Liver (tissue), 3 donors: ENCODE measurements at regions not wholly inside any gene's neighbourhood (a gene's known extent, or its start where the extent isn't known, plus 50 kb on each side); places are given as distances from the start of the nearest gene placed in this dataset.

ENCODE experiments used
- EGR1 ChIP-seq, 2 donors: IDR thresholded peaks; 2 replicates each; pipeline ENCODE4 v1.6.1; 2016 to 2018; ENCODE audit warnings: antibody characterized with exemption in 2 of 2, low read depth in 2 of 2
- FOXA1 ChIP-seq: IDR thresholded peaks from 2 replicates; pipeline ENCODE4 v1.6.1; 2016; ENCODE audit warnings: antibody characterized with exemption
- FOXA2 ChIP-seq: IDR thresholded peaks from 2 replicates; pipeline ENCODE4 v1.6.1; 2016; ENCODE audit warnings: antibody characterized with exemption
- GABPA ChIP-seq, 2 donors: IDR thresholded peaks in 1 of 2; conservative IDR thresholded peaks in 1 of 2; 2 replicates each; pipeline ENCODE4 v1.6.1; 2016; ENCODE audit warnings: antibody characterized with exemption in 2 of 2, mild to moderate bottlenecking in 1 of 2, moderate library complexity in 1 of 2
- JUND ChIP-seq, 2 donors: IDR thresholded peaks; 2 replicates each; pipeline ENCODE4 v1.6.1; 2016; ENCODE audit warnings: antibody characterized with exemption in 2 of 2
- RAD21 ChIP-seq, 2 donors: IDR thresholded peaks; 2 replicates each; pipeline ENCODE4 v1.6.1; 2016; ENCODE audit warnings: antibody characterized with exemption in 2 of 2, mild to moderate bottlenecking in 2 of 2
- SP1 ChIP-seq: IDR thresholded peaks from 2 replicates; pipeline ENCODE4 v1.6.1; 2018; ENCODE audit warnings: antibody characterized with exemption, mild to moderate bottlenecking
- TAF1 ChIP-seq: conservative IDR thresholded peaks from 2 replicates; pipeline ENCODE4 v1.6.1; 2016; ENCODE audit warnings: antibody characterized with exemption, mild to moderate bottlenecking
- YY1 ChIP-seq: IDR thresholded peaks from 2 replicates; pipeline ENCODE4 v1.6.1; 2016; ENCODE audit warnings: antibody characterized with exemption, mild to moderate bottlenecking
- TF ChIP-seq, protein P1 (sequence below): IDR thresholded peaks from 2 replicates; pipeline ENCODE4 v1.6.1; 2016; ENCODE audit warnings: antibody characterized with exemption
- TF ChIP-seq, protein P2 (sequence below): fragments of 150-350 bp; IDR thresholded peaks from 2 replicates; pipeline ENCODE4 v1.5.1; 2017; ENCODE audit warnings: improper control_type of control experiment, low read depth, low read length; ENCODE audit not compliant: missing input control
- TF ChIP-seq, protein P3 (sequence below): IDR thresholded peaks from 2 replicates; pipeline ENCODE4 v1.6.1; 2016; ENCODE audit warnings: antibody characterized with exemption, mild to moderate bottlenecking
- TF ChIP-seq, protein P4 (sequence below): IDR thresholded peaks from 2 replicates; pipeline ENCODE4 v1.6.1; 2016; ENCODE audit warnings: antibody characterized with exemption
- TF ChIP-seq, protein P5 (sequence below): IDR thresholded peaks from 2 replicates; pipeline ENCODE4 v1.6.1; 2016; ENCODE audit warnings: antibody characterized with exemption
- donor health status: healthy.
- donor health status: healthy.

DNA sequence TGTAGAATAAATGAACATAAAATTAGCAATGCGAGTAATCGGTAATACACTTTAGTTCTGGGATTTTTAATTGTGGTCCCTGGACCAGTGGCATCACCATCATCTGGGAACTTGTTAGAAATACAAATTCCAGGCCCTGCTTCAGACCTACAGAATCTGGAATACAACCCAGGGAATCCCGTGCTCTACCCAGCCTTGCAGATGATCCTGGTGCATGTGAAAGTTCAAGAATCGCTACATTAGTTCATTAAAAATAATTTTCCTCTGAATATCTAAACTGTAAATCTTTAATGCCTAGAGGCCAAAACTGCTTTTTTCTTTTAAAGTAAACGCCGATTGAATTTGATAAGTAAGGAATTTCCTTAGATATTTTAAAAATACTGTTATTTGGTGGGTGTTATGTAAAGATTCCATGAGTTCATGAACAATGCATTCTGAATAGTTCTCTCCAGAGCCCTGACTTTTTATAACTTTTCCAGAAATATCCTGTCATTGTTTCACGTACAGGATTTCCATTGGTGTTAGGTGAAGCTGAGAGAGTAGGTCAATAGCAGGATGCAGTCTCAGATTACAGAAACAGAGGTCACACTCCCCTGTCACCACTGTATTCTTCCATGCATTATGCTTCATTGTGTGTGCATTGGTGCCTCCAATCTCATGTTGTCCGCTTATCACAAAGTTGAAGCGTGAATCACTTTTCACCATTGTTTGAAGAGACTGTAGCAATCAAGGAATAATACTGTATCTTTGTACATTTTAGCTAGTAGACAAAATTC, 596.5 kb upstream of the KLF12 start:
- TF ChIP-seq RAD21 (IDR thresholded peaks at IDR 0.05) (no peak), GABPA (IDR thresholded peaks at IDR 0.05 in 1 of 2, conservative IDR thresholded peaks at IDR 0.05 in 1 of 2) (no peak), YY1 (no peak), EGR1 (IDR thresholded peaks at IDR 0.05; ENCODE audit: low read depth in 2 of 2) (no peak), JUND (IDR thresholded peaks at IDR 0.05) (no peak), FOXA2 (no peak), SP1 (no peak), TAF1 (no peak), FOXA1 (no peak)
- TF ChIP-seq, protein P1, sequence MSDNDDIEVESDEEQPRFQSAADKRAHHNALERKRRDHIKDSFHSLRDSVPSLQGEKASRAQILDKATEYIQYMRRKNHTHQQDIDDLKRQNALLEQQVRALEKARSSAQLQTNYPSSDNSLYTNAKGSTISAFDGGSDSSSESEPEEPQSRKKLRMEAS, result no peak
- TF ChIP-seq, protein P2, sequence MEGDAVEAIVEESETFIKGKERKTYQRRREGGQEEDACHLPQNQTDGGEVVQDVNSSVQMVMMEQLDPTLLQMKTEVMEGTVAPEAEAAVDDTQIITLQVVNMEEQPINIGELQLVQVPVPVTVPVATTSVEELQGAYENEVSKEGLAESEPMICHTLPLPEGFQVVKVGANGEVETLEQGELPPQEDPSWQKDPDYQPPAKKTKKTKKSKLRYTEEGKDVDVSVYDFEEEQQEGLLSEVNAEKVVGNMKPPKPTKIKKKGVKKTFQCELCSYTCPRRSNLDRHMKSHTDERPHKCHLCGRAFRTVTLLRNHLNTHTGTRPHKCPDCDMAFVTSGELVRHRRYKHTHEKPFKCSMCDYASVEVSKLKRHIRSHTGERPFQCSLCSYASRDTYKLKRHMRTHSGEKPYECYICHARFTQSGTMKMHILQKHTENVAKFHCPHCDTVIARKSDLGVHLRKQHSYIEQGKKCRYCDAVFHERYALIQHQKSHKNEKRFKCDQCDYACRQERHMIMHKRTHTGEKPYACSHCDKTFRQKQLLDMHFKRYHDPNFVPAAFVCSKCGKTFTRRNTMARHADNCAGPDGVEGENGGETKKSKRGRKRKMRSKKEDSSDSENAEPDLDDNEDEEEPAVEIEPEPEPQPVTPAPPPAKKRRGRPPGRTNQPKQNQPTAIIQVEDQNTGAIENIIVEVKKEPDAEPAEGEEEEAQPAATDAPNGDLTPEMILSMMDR, result no peak
- TF ChIP-seq, protein P3, sequence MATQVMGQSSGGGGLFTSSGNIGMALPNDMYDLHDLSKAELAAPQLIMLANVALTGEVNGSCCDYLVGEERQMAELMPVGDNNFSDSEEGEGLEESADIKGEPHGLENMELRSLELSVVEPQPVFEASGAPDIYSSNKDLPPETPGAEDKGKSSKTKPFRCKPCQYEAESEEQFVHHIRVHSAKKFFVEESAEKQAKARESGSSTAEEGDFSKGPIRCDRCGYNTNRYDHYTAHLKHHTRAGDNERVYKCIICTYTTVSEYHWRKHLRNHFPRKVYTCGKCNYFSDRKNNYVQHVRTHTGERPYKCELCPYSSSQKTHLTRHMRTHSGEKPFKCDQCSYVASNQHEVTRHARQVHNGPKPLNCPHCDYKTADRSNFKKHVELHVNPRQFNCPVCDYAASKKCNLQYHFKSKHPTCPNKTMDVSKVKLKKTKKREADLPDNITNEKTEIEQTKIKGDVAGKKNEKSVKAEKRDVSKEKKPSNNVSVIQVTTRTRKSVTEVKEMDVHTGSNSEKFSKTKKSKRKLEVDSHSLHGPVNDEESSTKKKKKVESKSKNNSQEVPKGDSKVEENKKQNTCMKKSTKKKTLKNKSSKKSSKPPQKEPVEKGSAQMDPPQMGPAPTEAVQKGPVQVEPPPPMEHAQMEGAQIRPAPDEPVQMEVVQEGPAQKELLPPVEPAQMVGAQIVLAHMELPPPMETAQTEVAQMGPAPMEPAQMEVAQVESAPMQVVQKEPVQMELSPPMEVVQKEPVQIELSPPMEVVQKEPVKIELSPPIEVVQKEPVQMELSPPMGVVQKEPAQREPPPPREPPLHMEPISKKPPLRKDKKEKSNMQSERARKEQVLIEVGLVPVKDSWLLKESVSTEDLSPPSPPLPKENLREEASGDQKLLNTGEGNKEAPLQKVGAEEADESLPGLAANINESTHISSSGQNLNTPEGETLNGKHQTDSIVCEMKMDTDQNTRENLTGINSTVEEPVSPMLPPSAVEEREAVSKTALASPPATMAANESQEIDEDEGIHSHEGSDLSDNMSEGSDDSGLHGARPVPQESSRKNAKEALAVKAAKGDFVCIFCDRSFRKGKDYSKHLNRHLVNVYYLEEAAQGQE, result no peak
- TF ChIP-seq, protein P4, sequence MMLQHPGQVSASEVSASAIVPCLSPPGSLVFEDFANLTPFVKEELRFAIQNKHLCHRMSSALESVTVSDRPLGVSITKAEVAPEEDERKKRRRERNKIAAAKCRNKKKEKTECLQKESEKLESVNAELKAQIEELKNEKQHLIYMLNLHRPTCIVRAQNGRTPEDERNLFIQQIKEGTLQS, result no peak
- TF ChIP-seq, protein P5, sequence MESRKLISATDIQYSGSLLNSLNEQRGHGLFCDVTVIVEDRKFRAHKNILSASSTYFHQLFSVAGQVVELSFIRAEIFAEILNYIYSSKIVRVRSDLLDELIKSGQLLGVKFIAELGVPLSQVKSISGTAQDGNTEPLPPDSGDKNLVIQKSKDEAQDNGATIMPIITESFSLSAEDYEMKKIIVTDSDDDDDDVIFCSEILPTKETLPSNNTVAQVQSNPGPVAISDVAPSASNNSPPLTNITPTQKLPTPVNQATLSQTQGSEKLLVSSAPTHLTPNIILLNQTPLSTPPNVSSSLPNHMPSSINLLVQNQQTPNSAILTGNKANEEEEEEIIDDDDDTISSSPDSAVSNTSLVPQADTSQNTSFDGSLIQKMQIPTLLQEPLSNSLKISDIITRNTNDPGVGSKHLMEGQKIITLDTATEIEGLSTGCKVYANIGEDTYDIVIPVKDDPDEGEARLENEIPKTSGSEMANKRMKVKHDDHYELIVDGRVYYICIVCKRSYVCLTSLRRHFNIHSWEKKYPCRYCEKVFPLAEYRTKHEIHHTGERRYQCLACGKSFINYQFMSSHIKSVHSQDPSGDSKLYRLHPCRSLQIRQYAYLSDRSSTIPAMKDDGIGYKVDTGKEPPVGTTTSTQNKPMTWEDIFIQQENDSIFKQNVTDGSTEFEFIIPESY, result no peak
